Lung (tissue), 11 donors: ENCODE measurements at regions not wholly inside any gene's neighbourhood (a gene's known extent, or its start where the extent isn't known, plus 50 kb on each side); places are given as distances from the start of the nearest gene placed in this dataset.

Source experiments
- ATAC-seq: fragments of 200-7000 bp; cut with Tn5 transposase; one replicate; pipeline ENCODE4 v1.9.1; 2020; ENCODE audit warnings: moderate number of reproducible peaks; ENCODE audit not compliant: insufficient read depth, low FRiP score
- DNase-seq, 3 donors: peaks; one replicate each; pipeline ENCODE4 v3.0.0-alpha.2; 2013 to 2017
- H3K27ac ChIP-seq, 2 donors: one replicate each; pipeline ENCODE4 v1.5.1; 2013; ENCODE audit warnings: mild to moderate bottlenecking in 2 of 2, moderate library complexity in 2 of 2, control low read depth in 1 of 2, inconsistent platforms in 1 of 2, low read depth in 1 of 2, low read length in 1 of 2
- H3K27me3 ChIP-seq, 3 donors: one replicate each; pipeline ENCODE4 v1.5.1; 2013; ENCODE audit warnings: low read length in 2 of 3; ENCODE audit not compliant: control insufficient read depth in 3 of 3, insufficient read depth in 3 of 3
- H3K36me3 ChIP-seq, 4 donors: one replicate each; pipeline ENCODE4 v1.5.1; 2013; ENCODE audit warnings: low read length in 4 of 4, mild to moderate bottlenecking in 1 of 4, moderate library complexity in 1 of 4; ENCODE audit not compliant: control insufficient read depth in 4 of 4, insufficient read depth in 4 of 4
- H3K4me1 ChIP-seq, 5 donors: one replicate each; pipeline ENCODE4 v1.5.1; 2013; ENCODE audit warnings: low read length in 5 of 5, mild to moderate bottlenecking in 2 of 5, moderate library complexity in 1 of 5; ENCODE audit not compliant: control insufficient read depth in 5 of 5, insufficient read depth in 5 of 5
- H3K4me3 ChIP-seq: one replicate; pipeline ENCODE4 v1.5.1; 2013; ENCODE audit warnings: mild to moderate bottlenecking, control low read depth, moderate library complexity
- H3K9ac ChIP-seq, 2 donors: one replicate each; pipeline ENCODE4 v1.5.1; 2013; ENCODE audit warnings: low read length in 2 of 2, control low read depth in 1 of 2; ENCODE audit not compliant: insufficient read depth in 1 of 2
- H3K9me3 ChIP-seq, 4 donors: one replicate each; pipeline ENCODE4 v1.5.1; 2013; ENCODE audit warnings: low read length in 3 of 4, mild to moderate bottlenecking in 1 of 4, moderate library complexity in 1 of 4; ENCODE audit not compliant: control insufficient read depth in 4 of 4, insufficient read depth in 3 of 4
- CTCF ChIP-seq: IDR thresholded peaks from 2 replicates; pipeline ENCODE4 v1.5.1; 2012; ENCODE audit warnings: mild to moderate bottlenecking; ENCODE audit errors: control extremely low read depth, extremely low read depth
- WGBS, 2 donors: extraction: QIAGEN DNeasy Blood & Tissue Kit; methylation state at CpG; one replicate each; pipeline ENCODE4 v1.1.7; 2013; 5-methylcytosine and 5-hydroxymethylcytosine counted together
- donor health status: control.
- donor health status: control.
- donor health status: Bipolar disorder and iron deficiency.
- donor health status: healthy.
- donor health status: DM: yes; HTN: yes; CAD: no.

- no peaks in the 10 kb centered on the region for H3K36me3 ChIP-seq
- H3K9me3 ChIP-seq, result no peaks in the 10 kb centered on the region
- H3K27ac ChIP-seq, result no peak overlapping the region
- 91 to 93% methylated on average over 1 of the region's 1 CpG for WGBS, 2 donors
- TF ChIP-seq CTCF, result no peak
- DNase-seq (no peak), ATAC-seq (no peak)
- H3K4me1 ChIP-seq, result no peaks in the 10 kb centered on the region
- H3K4me3 ChIP-seq, result no peak overlapping the region
- H3K27me3 ChIP-seq, result peaks cover 0 to 23% (median 6%) of the 10 kb centered on the region in 3 donors
- no peak overlapping the region for H3K9ac ChIP-seq
These were observed 87.6 kb upstream of the IFNE start for GRCh38 chr9:21569721-21570120.

GRCh38 chr9:21570643-21571275, 88.6 kb upstream of the IFNE start:
- WGBS, 2 donors, result 81 to 92% methylated on average over 5 of the region's 5 CpGs
- ATAC-seq (no peak), DNase-seq (no peak)
- H3K9me3 ChIP-seq, result no peaks in the 10 kb centered on the region
- H3K9ac ChIP-seq, result no peak overlapping the region
- H3K4me1 ChIP-seq, result no peaks in the 10 kb centered on the region
- H3K27me3 ChIP-seq, result peaks cover 0 to 16% (median 4%) of the 10 kb centered on the region in 3 donors
- H3K27ac ChIP-seq, result no peak overlapping the region
- no peaks in the 10 kb centered on the region for H3K36me3 ChIP-seq
- TF ChIP-seq CTCF, result no peak
- no peak overlapping the region for H3K4me3 ChIP-seq

DNA sequence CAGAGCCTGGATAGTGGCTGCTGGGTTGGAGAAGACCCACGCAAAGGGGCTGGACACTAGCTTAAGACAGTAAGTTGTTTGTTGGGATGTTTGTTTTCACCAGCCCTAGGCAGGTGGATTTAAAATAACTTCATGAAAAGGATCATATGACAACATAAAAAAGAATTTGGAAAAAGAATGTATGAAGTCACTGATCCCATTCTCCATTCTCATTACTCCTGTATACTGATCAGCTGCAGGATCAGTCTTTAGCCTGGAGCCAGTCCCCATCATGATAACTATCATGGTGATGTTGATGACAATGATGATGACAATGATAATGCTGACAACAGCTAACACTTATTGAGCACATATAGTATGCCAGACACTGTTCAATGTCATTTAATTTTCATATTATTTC, 92.1 kb upstream of the IFNE start:
- ATAC-seq, result no peak
- no peak overlapping the region for H3K4me3 ChIP-seq
- no peaks in the 10 kb centered on the region for H3K36me3 ChIP-seq
- no peak for TF ChIP-seq CTCF
- no peak overlapping the region for H3K27ac ChIP-seq
- no peak for DNase-seq
- H3K4me1 ChIP-seq, result no peaks in the 10 kb centered on the region
- no peaks in the 10 kb centered on the region for H3K27me3 ChIP-seq
- H3K9me3 ChIP-seq, result no peaks in the 10 kb centered on the region
- WGBS, 2 donors, result 91 to 95% methylated on average over 1 of the region's 1 CpG
- no peak overlapping the region for H3K9ac ChIP-seq
